ENCODE measurements at regions not wholly inside any gene's neighbourhood (a gene's known extent, or its start where the extent isn't known, plus 50 kb on each side); places are given as distances from the start of the nearest gene placed in this dataset.

- TF ChIP-seq, protein P1, sequence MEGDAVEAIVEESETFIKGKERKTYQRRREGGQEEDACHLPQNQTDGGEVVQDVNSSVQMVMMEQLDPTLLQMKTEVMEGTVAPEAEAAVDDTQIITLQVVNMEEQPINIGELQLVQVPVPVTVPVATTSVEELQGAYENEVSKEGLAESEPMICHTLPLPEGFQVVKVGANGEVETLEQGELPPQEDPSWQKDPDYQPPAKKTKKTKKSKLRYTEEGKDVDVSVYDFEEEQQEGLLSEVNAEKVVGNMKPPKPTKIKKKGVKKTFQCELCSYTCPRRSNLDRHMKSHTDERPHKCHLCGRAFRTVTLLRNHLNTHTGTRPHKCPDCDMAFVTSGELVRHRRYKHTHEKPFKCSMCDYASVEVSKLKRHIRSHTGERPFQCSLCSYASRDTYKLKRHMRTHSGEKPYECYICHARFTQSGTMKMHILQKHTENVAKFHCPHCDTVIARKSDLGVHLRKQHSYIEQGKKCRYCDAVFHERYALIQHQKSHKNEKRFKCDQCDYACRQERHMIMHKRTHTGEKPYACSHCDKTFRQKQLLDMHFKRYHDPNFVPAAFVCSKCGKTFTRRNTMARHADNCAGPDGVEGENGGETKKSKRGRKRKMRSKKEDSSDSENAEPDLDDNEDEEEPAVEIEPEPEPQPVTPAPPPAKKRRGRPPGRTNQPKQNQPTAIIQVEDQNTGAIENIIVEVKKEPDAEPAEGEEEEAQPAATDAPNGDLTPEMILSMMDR (IDR thresholded peaks at IDR 0.05): no peak
- 11 to 28% (median 16%) methylated on average over 1 of the region's 1 CpG for WGBS, 3 donors
- no peak for DNase-seq
- intact Hi-C loops (cut with DNase I): no loop called here
- H3K27me3 ChIP-seq (ENCODE audit: insufficient read depth in 3 of 3, low read length in 2 of 3): no peaks in the 10 kb centered on the region
- H3K9me3 ChIP-seq: no peaks in the 10 kb centered on the region
- H3K4me3 ChIP-seq: no peak overlapping the region
- H3K4me1 ChIP-seq: no peaks in the 10 kb centered on the region
- H3K27ac ChIP-seq: no peak overlapping the region
- no peak for ATAC-seq
- H3K36me3 ChIP-seq (ENCODE audit: insufficient read depth in 1 of 2, low read depth in 1 of 2): no peaks in the 10 kb centered on the region
These were observed 119.5 kb downstream of the FAM114A2 start for GRCh38 chr5:153919161-153919560.

DNA sequence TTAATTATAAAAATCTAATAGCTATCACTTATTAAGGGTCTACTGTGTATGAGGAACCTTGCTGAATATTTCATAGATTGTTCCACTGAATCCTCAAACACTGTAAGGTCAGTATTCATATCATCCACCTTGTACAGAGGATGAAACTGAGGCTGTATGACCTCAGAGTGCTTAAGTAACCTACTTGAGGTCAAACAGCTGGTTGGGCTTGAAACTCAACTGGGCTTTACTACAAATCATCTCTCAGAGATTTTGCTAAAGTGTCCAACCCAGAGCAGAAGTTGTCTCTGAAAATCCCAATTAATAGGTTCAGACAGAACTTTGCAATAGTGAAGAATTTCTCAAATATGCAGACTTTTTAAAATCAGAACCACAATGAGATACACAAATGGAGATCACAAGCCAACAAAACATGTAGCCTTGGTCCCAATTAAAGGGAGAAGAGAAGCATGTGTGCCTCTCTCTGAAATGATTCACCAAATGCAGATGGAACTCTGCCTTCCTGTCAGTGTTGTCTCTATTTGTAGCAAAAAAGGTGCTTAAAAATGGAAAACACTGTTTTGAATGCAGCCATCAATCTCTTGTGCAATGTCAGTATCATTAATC is 131.4 kb downstream of the FAM114A2 start:
- Histone ChIP-seq H3K4me3 (no peak overlapping the region), H3K4me1 (no peaks in the 10 kb centered on the region), H3K9me3 (no peaks in the 10 kb centered on the region), H3K27ac (no peak overlapping the region), H3K36me3 (ENCODE audit: insufficient read depth in 1 of 2, low read depth in 1 of 2) (no peaks in the 10 kb centered on the region), H3K27me3 (ENCODE audit: insufficient read depth in 3 of 3, low read length in 2 of 3) (no peaks in the 10 kb centered on the region)
- TF ChIP-seq, protein P1 (IDR thresholded peaks at IDR 0.05): no peak
- intact Hi-C loops (cut with DNase I): no loop called here
- ATAC-seq: no peak
- no peak for DNase-seq

- H3K27me3 ChIP-seq (ENCODE audit: insufficient read depth in 3 of 3, low read length in 2 of 3): no peaks in the 10 kb centered on the region
- no peak for ATAC-seq
- 74 to 89% (median 76%) methylated on average over 1 of the region's 1 CpG for WGBS, 3 donors
- H3K36me3 ChIP-seq (ENCODE audit: insufficient read depth in 1 of 2, low read depth in 1 of 2): no peaks in the 10 kb centered on the region
- no peak overlapping the region for H3K4me3 ChIP-seq
- H3K27ac ChIP-seq: no peak overlapping the region
- intact Hi-C loops (cut with DNase I): no loop called here
- no peaks in the 10 kb centered on the region for H3K4me1 ChIP-seq
- no peak for DNase-seq
- TF ChIP-seq, protein P1 (IDR thresholded peaks at IDR 0.05): no peak
- no peaks in the 10 kb centered on the region for H3K9me3 ChIP-seq
These were observed 133.5 kb downstream of the FAM114A2 start for GRCh38 chr5:153905219-153905618.

GRCh38 chr5:153903321-153903720 is 135.4 kb downstream of the FAM114A2 start:
- TF ChIP-seq, protein P1 (IDR thresholded peaks at IDR 0.05): no peak
- ATAC-seq: no peak
- 5 to 20% (median 12%) methylated on average over 1 of the region's 1 CpG for WGBS, 3 donors
- no peak for DNase-seq
- H3K9me3 ChIP-seq: no peaks in the 10 kb centered on the region
- intact Hi-C loops (cut with DNase I): no loop called here
- H3K4me3 ChIP-seq: no peak overlapping the region
- H3K4me1 ChIP-seq: no peaks in the 10 kb centered on the region
- H3K27ac ChIP-seq: no peak overlapping the region
- no peaks in the 10 kb centered on the region for H3K27me3 ChIP-seq (ENCODE audit: insufficient read depth in 3 of 3, low read length in 2 of 3)
- H3K36me3 ChIP-seq (ENCODE audit: insufficient read depth in 1 of 2, low read depth in 1 of 2): no peaks in the 10 kb centered on the region

- Histone ChIP-seq H3K4me3 (no peak overlapping the region), H3K27ac (no peak overlapping the region), H3K36me3 (ENCODE audit: insufficient read depth in 1 of 2, low read depth in 1 of 2) (no peaks in the 10 kb centered on the region), H3K9me3 (no peaks in the 10 kb centered on the region), H3K4me1 (no peaks in the 10 kb centered on the region), H3K27me3 (ENCODE audit: insufficient read depth in 3 of 3, low read length in 2 of 3) (no peaks in the 10 kb centered on the region)
- intact Hi-C loops (cut with DNase I): no loop called here
- TF ChIP-seq, protein P1 (IDR thresholded peaks at IDR 0.05): no peak
- ATAC-seq: no peak
- DNase-seq: no peak
- 58 to 66% (median 65%) methylated on average over 1 of the region's 1 CpG for WGBS, 3 donors
These were observed 136.7 kb downstream of the FAM114A2 start for GRCh38 chr5:153902016-153902415.
